Activated T-cell treated with anti-CD3 and anti-CD28 coated beads, Interleukin-2, amount 50 U/mL, for 4 hours (primary cell): ENCODE measurements at regions not wholly inside any gene's neighbourhood (a gene's known extent, or its start where the extent isn't known, plus 50 kb on each side); places are given as distances from the start of the nearest gene placed in this dataset.
"Not testable (repeated sequence)": the region's sequence is repeated elsewhere in the genome, so short reads cannot be mapped to it uniquely, and the experiment has no call there.

Experiments
- ATAC-seq, 2 donors: fragments of 200-7000 bp; cut with Tn5 transposase; one replicate each; pipeline ENCODE4 v1.10.0; 2021
- DNase-seq: peaks from one replicate; pipeline ENCODE4 v3.0.0-alpha.2; 2020
- H3K27me3 Mint-ChIP-seq: one replicate; pipeline ENCODE4 v1.8.0; 2021; ENCODE audit warnings: low read depth, mixed read lengths
- H3K36me3 Mint-ChIP-seq: one replicate; pipeline ENCODE4 v1.8.0; 2022; ENCODE audit warnings: mixed read lengths; ENCODE audit not compliant: insufficient read depth
- H3K4me1 Mint-ChIP-seq: one replicate; pipeline ENCODE4 v1.8.0; 2021; ENCODE audit warnings: low read depth, mixed read lengths
- H3K4me3 Mint-ChIP-seq: one replicate; pipeline ENCODE4 v1.8.0; 2021; ENCODE audit warnings: mild to moderate bottlenecking, moderate library complexity, mixed read lengths
- H3K9me3 Mint-ChIP-seq: one replicate; pipeline ENCODE4 v1.8.0; 2021; ENCODE audit warnings: mixed read lengths

GRCh38 chr2:230627806-230628724 is 84.6 kb upstream of the CAB39 start:
- H3K4me1 Mint-ChIP-seq = peaks cover 11% of the 10 kb centered on the region
- no peak overlapping the region for H3K4me3 Mint-ChIP-seq
- H3K27me3 Mint-ChIP-seq = no peaks in the 10 kb centered on the region
- H3K36me3 Mint-ChIP-seq = no peaks in the 10 kb centered on the region
- DNase-seq (no peak), ATAC-seq (no peak)
- H3K9me3 Mint-ChIP-seq = no peaks in the 10 kb centered on the region

DNA sequence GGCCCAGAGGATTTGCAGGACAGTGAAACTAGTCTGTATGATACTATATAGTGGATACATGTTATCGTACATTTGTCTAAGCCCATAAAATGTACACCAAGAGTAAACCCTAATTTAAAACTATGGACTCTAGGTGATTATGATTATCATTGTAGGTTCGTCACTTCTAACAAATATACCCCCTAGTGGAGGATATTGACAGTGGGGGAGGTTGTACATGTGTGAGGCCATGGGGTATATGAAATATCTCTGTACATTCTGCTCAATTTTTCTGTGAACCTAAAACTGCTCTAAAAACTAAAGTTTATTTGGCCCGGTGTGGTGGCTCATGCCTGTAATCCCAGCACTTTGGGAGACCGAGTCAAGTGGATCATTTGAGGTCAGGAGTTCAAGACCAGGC is 81.2 kb upstream of the CAB39 start:
- DNase-seq (no peak), ATAC-seq (no peak)
- H3K27me3 Mint-ChIP-seq = no peaks in the 10 kb centered on the region
- H3K4me1 Mint-ChIP-seq = peaks cover 17% of the 10 kb centered on the region
- no peaks in the 10 kb centered on the region for H3K9me3 Mint-ChIP-seq
- no peak overlapping the region for H3K4me3 Mint-ChIP-seq
- no peaks in the 10 kb centered on the region for H3K36me3 Mint-ChIP-seq

- no peaks in the 10 kb centered on the region for H3K9me3 Mint-ChIP-seq
- DNase-seq (no peak), ATAC-seq (no peak)
- peaks cover 12% of the 10 kb centered on the region for H3K4me1 Mint-ChIP-seq
- H3K36me3 Mint-ChIP-seq = no peaks in the 10 kb centered on the region
- no peaks in the 10 kb centered on the region for H3K27me3 Mint-ChIP-seq
- no peak overlapping the region for H3K4me3 Mint-ChIP-seq
Measured at GRCh38 chr2:230634146-230634545, 78.5 kb upstream of the CAB39 start.

GRCh38 chr2:230634721-230635313 is 77.8 kb upstream of the CAB39 start:
- H3K4me1 Mint-ChIP-seq = peaks cover 12% of the 10 kb centered on the region
- H3K27me3 Mint-ChIP-seq, H3K4me3 Mint-ChIP-seq, H3K36me3 Mint-ChIP-seq, H3K9me3 Mint-ChIP-seq, DNase-seq, ATAC-seq: not testable (repeated sequence)

GRCh38 chr2:230636684-230637271 is 75.9 kb upstream of the CAB39 start:
- peak; percentile 78 to 79 for ATAC-seq
- Mint-ChIP-seq H3K27me3 (no peaks in the 10 kb centered on the region), H3K4me1 (peaks cover 13% of the 10 kb centered on the region), H3K4me3 (peak overlapping the region; percentile 13), H3K36me3 (no peaks in the 10 kb centered on the region), H3K9me3 (no peaks in the 10 kb centered on the region)
- no peak for DNase-seq

- not testable (repeated sequence) for DNase-seq
Measured at GRCh38 chr2:230637486-230637885, 75.2 kb upstream of the CAB39 start.

GRCh38 chr2:230640540-230641011 is 72.1 kb upstream of the CAB39 start:
- Mint-ChIP-seq H3K27me3 (no peaks in the 10 kb centered on the region), H3K9me3 (no peaks in the 10 kb centered on the region), H3K4me3 (no peak overlapping the region), H3K4me1 (peaks cover 37% of the 10 kb centered on the region), H3K36me3 (no peaks in the 10 kb centered on the region)
- DNase-seq = no peak
- ATAC-seq = no peak

More at GRCh38 chr2:230637486-230637885, 75.2 kb upstream of the CAB39 start:
- H3K27me3 Mint-ChIP-seq, H3K36me3 Mint-ChIP-seq, H3K9me3 Mint-ChIP-seq, H3K4me3 Mint-ChIP-seq, ATAC-seq: not testable (repeated sequence)
- peaks cover 17% of the 10 kb centered on the region for H3K4me1 Mint-ChIP-seq

DNA sequence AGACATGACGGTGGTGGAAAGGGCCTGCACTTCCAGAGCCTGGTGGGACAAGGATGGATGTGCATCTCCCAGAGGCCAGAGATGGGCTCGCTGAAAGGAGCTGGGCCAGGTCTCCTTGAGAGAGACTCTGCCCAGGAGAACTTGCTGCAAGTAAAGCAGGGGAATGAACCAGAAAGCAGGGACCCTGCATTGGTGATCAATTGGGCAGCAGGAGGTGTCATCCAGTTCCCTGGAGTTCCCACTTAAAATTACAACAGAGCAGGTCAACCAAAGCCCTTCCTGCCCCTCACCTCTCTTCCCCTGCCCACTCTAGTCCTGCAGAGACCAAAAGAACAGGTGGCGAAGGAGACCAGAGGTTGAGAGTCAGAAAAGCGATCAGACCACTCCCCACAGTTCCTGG is 69.7 kb upstream of the CAB39 start:
- Mint-ChIP-seq H3K4me1 (peaks cover 26% of the 10 kb centered on the region), H3K9me3 (no peaks in the 10 kb centered on the region), H3K36me3 (no peaks in the 10 kb centered on the region), H3K27me3 (no peaks in the 10 kb centered on the region), H3K4me3 (no peak overlapping the region)
- DNase-seq (no peak), ATAC-seq (no peak)

DNA sequence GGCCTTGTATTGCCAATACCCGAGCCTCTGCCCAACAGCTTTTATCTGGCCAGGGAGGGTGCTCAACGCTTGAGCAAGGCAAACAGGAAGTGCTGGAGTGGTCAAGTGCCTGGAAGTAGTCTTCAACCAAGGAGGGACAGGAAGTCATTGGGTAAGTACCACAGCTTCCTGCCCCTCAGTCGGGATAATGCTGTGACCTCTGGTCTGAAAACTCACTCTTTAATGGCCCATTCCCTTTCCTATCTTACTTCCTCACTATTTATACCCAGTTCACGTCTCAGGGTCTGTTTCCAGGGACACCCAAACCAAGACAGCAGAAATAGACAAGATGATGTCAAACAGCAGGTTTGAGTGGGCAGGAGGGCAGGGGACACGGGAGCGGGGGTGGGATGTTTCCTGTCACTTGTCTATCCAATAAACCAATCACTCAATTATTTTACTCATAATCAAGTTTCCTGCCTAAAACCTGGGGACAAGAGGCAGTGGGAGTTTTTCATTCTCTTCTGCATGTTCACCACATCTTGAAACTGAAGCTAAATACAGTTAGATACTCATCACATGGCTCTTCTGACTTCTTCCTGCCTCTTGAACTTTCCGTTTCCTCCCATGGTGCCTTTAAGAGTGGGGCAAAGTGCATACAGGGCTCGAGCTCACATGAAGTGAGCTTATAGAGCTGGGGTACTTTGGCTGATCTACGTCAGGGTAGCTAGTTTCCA is 68.9 kb upstream of the CAB39 start:
- ATAC-seq (peak; percentile 97), DNase-seq (peak; percentile 52)
- H3K4me3 Mint-ChIP-seq = peak overlapping the region; percentile 63
- H3K4me1 Mint-ChIP-seq = peaks cover 26% of the 10 kb centered on the region
- no peaks in the 10 kb centered on the region for H3K27me3 Mint-ChIP-seq
- no peaks in the 10 kb centered on the region for H3K36me3 Mint-ChIP-seq
- H3K9me3 Mint-ChIP-seq = no peaks in the 10 kb centered on the region

- Mint-ChIP-seq H3K27me3 (no peaks in the 10 kb centered on the region), H3K36me3 (no peaks in the 10 kb centered on the region), H3K4me1 (peaks cover 26% of the 10 kb centered on the region), H3K9me3 (no peaks in the 10 kb centered on the region), H3K4me3 (peak overlapping the region; percentile 63)
- no peak for DNase-seq
- no peak for ATAC-seq
Measured at GRCh38 chr2:230644356-230644935, 68.2 kb upstream of the CAB39 start.

GRCh38 chr2:230648356-230648755 is 64.3 kb upstream of the CAB39 start:
- no peak for ATAC-seq
- H3K36me3 Mint-ChIP-seq = no peaks in the 10 kb centered on the region
- H3K4me1 Mint-ChIP-seq = peaks cover 23% of the 10 kb centered on the region
- H3K27me3 Mint-ChIP-seq = no peaks in the 10 kb centered on the region
- H3K9me3 Mint-ChIP-seq = no peaks in the 10 kb centered on the region
- DNase-seq = no peak
- H3K4me3 Mint-ChIP-seq = no peak overlapping the region

- no peaks in the 10 kb centered on the region for H3K27me3 Mint-ChIP-seq
- peaks cover 19% of the 10 kb centered on the region for H3K4me1 Mint-ChIP-seq
- DNase-seq (no peak), ATAC-seq (no peak)
- H3K36me3 Mint-ChIP-seq = no peaks in the 10 kb centered on the region
- no peaks in the 10 kb centered on the region for H3K9me3 Mint-ChIP-seq
- no peak overlapping the region for H3K4me3 Mint-ChIP-seq
Measured at GRCh38 chr2:230650585-230651137, 62.0 kb upstream of the CAB39 start.

DNA sequence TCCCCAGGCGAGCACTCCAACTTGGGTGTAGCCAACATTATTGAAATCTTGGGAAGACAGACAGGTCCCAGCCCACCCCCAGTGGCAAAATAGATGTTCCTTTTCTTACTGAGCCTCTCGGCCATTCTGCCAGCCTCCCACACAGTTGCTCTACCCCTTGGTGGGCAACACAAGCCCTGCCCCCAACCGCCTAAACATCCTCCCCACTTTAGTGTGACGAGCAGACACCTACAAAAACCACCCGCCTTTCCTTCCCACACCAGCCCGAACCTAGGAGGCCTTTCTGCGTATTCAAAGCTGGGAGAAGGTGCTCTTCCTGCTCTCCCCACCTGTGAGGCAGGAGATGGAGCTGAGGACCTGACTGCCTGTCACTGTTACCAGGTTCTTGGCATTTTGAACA is 58.6 kb upstream of the CAB39 start:
- no peak overlapping the region for H3K4me3 Mint-ChIP-seq
- H3K9me3 Mint-ChIP-seq = no peaks in the 10 kb centered on the region
- ATAC-seq (no peak), DNase-seq (no peak)
- H3K4me1 Mint-ChIP-seq = peaks cover 50% of the 10 kb centered on the region
- no peaks in the 10 kb centered on the region for H3K36me3 Mint-ChIP-seq
- no peaks in the 10 kb centered on the region for H3K27me3 Mint-ChIP-seq

DNA sequence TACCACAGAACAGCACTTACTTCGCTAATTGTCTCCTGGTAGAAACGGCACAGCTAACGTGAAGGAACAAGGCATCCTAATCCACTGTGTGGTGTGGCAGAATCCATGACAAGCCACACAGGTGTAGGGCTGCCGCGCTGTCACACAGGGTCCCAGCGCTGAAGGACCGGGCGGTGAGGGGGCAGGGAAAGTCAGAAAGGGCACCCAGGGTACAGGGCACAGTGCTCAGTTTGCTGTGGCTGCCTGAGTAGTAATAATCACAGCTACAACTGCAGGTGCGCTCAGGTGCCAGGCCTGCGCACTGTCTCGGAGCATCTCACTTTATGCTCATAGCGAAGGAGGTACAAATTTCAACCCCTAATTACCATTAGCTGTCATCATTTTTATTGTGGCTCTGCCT is 55.2 kb upstream of the CAB39 start:
- Mint-ChIP-seq H3K9me3 (no peaks in the 10 kb centered on the region), H3K4me1 (peaks cover 78% of the 10 kb centered on the region), H3K4me3 (peak overlapping the region; percentile 29), H3K27me3 (no peaks in the 10 kb centered on the region), H3K36me3 (no peaks in the 10 kb centered on the region)
- no peak for ATAC-seq
- no peak for DNase-seq
